Caco-2 (cell line): ENCODE measurements at regions not wholly inside any gene's neighbourhood (a gene's known extent, or its start where the extent isn't known, plus 50 kb on each side); places are given as distances from the start of the nearest gene placed in this dataset.

Experiments used
- BruUV-seq: library from RNA; stranded (reverse); fragments of 400-500 nt; replicated peaks from 2 replicates; lab custom pipeline; 2021; lab: Mats Ljungman, UMichigan
- CTCF ChIA-PET: fragments of 300-600 bp; sonication (Branson Sonifier 250); formaldehyde crosslinking; loops from one replicate; lab custom pipeline; 2022; ENCODE audit warnings: antibody characterized with exemption; lab: Charles Lee
- POLR2A ChIA-PET: fragments of 300-600 bp; sonication (Branson Sonifier 250); formaldehyde crosslinking; loops from one replicate; lab custom pipeline; 2022; ENCODE audit warnings: antibody characterized with exemption; lab: Charles Lee
- DNase-seq, 2 experiments: peaks; one replicate each; pipeline versions ENCODE4 v3.0.0 to v3.0.0-alpha.2; 2020 to 2022
- H3K27me3 ChIP-seq: replicated peaks from 2 replicates; pipeline ENCODE4 v1.6.0; 2011; ENCODE audit warnings: low read length; ENCODE audit not compliant: control insufficient read depth, insufficient read depth
- H3K36me3 ChIP-seq: 2 replicates; pipeline ENCODE4 v1.5.1; 2011; ENCODE audit warnings: low read length; ENCODE audit not compliant: control insufficient read depth, insufficient read depth
- H3K4me1 ChIP-seq: fragments of 250-450 bp; sonication (Bioruptor Pico); 2 replicates; pipeline ENCODE4 v1.5.1; 2020; ENCODE audit warnings: mild to moderate bottlenecking
- H3K4me3 ChIP-seq: 2 replicates; pipeline ENCODE4 v1.5.1; 2011; ENCODE audit warnings: low read depth, mild to moderate bottlenecking, control low read depth, low read length
- H3K9me3 ChIP-seq: fragments of 250-450 bp; sonication (Bioruptor Pico); 2 replicates; pipeline ENCODE4 v1.5.1; 2020; ENCODE audit warnings: mild to moderate bottlenecking, moderate library complexity
- H3K27ac Mint-ChIP-seq: one replicate; pipeline ENCODE4 v1.8.0; 2022; ENCODE audit warnings: mixed read lengths; ENCODE audit not compliant: unreplicated experiment
- H3K27me3 Mint-ChIP-seq: one replicate; pipeline ENCODE4 v1.8.0; 2022; ENCODE audit warnings: mixed read lengths; ENCODE audit not compliant: insufficient read depth, unreplicated experiment
- H3K36me3 Mint-ChIP-seq: one replicate; pipeline ENCODE4 v1.8.0; 2022; ENCODE audit warnings: mild to moderate bottlenecking, mixed read lengths; ENCODE audit not compliant: insufficient read depth, unreplicated experiment
- H3K4me1 Mint-ChIP-seq: one replicate; pipeline ENCODE4 v1.8.0; 2022; ENCODE audit warnings: low read depth, mixed read lengths; ENCODE audit not compliant: unreplicated experiment
- H3K4me3 Mint-ChIP-seq: one replicate; pipeline ENCODE4 v1.8.0; 2022; ENCODE audit warnings: mild to moderate bottlenecking, moderate library complexity, mixed read lengths; ENCODE audit not compliant: unreplicated experiment
- H3K9me3 Mint-ChIP-seq: one replicate; pipeline ENCODE4 v1.8.0; 2022; ENCODE audit warnings: mixed read lengths; ENCODE audit not compliant: unreplicated experiment
- intact Hi-C: fragments of 100-400 bp; cut with micrococcal nuclease; formaldehyde crosslinking; loops from one replicate; pipeline ENCODE4 v1.10.0; 2022; ENCODE audit not compliant: unreplicated experiment
- TF ChIP-seq, protein P1 (sequence below), 2 experiments: fragments of 200-600 bp in 1 of 2; IDR thresholded peaks; 1 replicate in 1 of 2; 2 replicates in 1 of 2; pipeline versions ENCODE4 v1.5.1 to v1.8.0; 2011 to 2022; ENCODE audit warnings: antibody characterized with exemption in 1 of 2, control low read depth in 1 of 2, inconsistent platforms in 1 of 2, low read depth in 1 of 2, low read length in 1 of 2, mild to moderate bottlenecking in 1 of 2, moderate library complexity in 1 of 2; ENCODE audit not compliant: insufficient read depth in 1 of 2, severe bottlenecking in 1 of 2, unreplicated experiment in 1 of 2

DNA sequence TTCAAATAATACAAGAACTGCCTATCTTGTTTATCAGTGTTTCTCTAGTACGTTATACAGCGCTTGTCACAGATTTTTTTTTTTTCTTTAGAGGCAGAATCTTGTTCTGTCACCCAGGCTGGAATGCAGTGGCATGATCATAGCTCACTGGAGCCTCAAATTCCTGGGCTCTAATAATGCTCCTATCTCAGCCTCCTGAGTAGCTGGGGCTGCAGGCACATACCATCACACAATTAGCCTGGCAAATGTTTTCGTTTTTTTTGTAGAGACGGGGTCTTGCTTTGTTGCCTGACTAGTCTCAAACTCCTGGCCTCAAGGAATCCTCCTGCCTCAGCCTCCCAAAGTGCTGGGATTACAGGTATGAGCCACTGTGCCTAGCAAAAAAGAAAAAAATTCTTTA is 66.0 kb upstream of the FREM2 start:
- H3K9me3 ChIP-seq, result no peaks in the 10 kb centered on the region
- H3K27me3 Mint-ChIP-seq, result no peaks in the 10 kb centered on the region
- CTCF ChIA-PET, result no interaction called here
- no peak for DNase-seq
- no peaks in the 10 kb centered on the region for H3K36me3 ChIP-seq
- intact Hi-C loops, result no loop called here
- POLR2A ChIA-PET, result interaction anchor here (0.6 kb wide), 1 partner anchor 777 kb away, joined by 3 read pairs; no protein-coding TSS in a partner anchor
- BruUV-seq, result no TSS peak
- H3K4me3 ChIP-seq, result no peak overlapping the region
- H3K4me3 Mint-ChIP-seq, result no peak overlapping the region
- no peaks in the 10 kb centered on the region for H3K9me3 Mint-ChIP-seq
- TF ChIP-seq, protein P1, sequence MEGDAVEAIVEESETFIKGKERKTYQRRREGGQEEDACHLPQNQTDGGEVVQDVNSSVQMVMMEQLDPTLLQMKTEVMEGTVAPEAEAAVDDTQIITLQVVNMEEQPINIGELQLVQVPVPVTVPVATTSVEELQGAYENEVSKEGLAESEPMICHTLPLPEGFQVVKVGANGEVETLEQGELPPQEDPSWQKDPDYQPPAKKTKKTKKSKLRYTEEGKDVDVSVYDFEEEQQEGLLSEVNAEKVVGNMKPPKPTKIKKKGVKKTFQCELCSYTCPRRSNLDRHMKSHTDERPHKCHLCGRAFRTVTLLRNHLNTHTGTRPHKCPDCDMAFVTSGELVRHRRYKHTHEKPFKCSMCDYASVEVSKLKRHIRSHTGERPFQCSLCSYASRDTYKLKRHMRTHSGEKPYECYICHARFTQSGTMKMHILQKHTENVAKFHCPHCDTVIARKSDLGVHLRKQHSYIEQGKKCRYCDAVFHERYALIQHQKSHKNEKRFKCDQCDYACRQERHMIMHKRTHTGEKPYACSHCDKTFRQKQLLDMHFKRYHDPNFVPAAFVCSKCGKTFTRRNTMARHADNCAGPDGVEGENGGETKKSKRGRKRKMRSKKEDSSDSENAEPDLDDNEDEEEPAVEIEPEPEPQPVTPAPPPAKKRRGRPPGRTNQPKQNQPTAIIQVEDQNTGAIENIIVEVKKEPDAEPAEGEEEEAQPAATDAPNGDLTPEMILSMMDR (IDR thresholded peaks at IDR 0.05; ENCODE audit: insufficient read depth in 1 of 2, low read depth in 1 of 2, low read length in 1 of 2, severe bottlenecking in 1 of 2, unreplicated experiment in 1 of 2), result no peak
- no peaks in the 10 kb centered on the region for H3K4me1 Mint-ChIP-seq
- no peak overlapping the region for H3K27ac Mint-ChIP-seq
- H3K36me3 Mint-ChIP-seq, result no peaks in the 10 kb centered on the region
- H3K4me1 ChIP-seq, result peaks cover 16% of the 10 kb centered on the region
- H3K27me3 ChIP-seq, result no peaks in the 10 kb centered on the region

DNA sequence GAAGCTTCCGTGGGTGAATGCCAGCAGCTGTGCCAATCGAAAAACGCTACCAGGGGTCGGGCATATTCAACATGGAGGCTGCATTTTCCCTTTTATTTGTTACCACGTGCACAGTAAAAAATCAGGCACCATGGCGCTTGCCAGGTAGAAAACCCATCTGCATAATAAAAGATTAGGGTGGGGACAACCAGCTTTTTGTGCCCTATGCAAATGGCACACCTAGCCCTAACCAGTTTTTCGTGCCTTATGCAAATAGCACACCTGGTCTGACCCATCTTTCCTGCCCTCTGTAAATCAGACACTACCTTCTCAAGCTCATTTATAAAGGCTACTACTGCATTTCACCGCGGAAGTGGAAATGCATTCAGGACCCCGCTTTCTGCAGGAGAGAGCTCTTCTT is 62.1 kb upstream of the FREM2 start:
- H3K36me3 ChIP-seq, result no peaks in the 10 kb centered on the region
- BruUV-seq, result no TSS peak
- H3K27me3 ChIP-seq, result no peaks in the 10 kb centered on the region
- H3K4me1 Mint-ChIP-seq, result peaks cover 6% of the 10 kb centered on the region
- H3K9me3 Mint-ChIP-seq, result no peaks in the 10 kb centered on the region
- POLR2A ChIA-PET, result no interaction called here
- no peaks in the 10 kb centered on the region for H3K4me1 ChIP-seq
- H3K4me3 Mint-ChIP-seq, result no peak overlapping the region
- H3K36me3 Mint-ChIP-seq, result no peaks in the 10 kb centered on the region
- no peaks in the 10 kb centered on the region for H3K27me3 Mint-ChIP-seq
- H3K27ac Mint-ChIP-seq, result no peak overlapping the region
- DNase-seq, result no peak
- intact Hi-C loops, result no loop called here
- H3K9me3 ChIP-seq, result no peaks in the 10 kb centered on the region
- TF ChIP-seq, protein P1 (IDR thresholded peaks at IDR 0.05; ENCODE audit: insufficient read depth in 1 of 2, low read depth in 1 of 2, low read length in 1 of 2, severe bottlenecking in 1 of 2, unreplicated experiment in 1 of 2), result no peak
- H3K4me3 ChIP-seq, result no peak overlapping the region
- CTCF ChIA-PET, result no interaction called here

DNA sequence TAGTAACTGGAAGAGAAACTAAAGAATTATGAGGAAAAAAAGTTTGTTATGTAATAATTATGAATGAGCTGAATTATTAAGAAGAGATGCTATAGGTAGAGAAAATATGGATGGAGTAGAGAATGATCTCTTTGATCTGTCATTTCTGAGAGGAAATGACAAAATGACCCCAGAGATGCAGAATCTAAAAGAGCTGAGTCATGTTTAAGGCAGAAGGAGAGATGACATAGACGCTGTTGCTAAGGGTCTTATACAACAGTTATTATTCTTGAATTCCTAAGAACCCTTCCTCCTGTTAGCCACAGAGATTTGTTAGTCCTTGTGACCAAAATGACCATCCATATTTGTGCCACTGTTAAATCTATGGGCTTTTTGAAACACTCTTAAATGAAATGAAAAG is 58.3 kb upstream of the FREM2 start:
- Mint-ChIP-seq H3K36me3 (no peaks in the 10 kb centered on the region), H3K9me3 (no peaks in the 10 kb centered on the region), H3K4me1 (peaks cover 6% of the 10 kb centered on the region), H3K4me3 (no peak overlapping the region), H3K27me3 (no peaks in the 10 kb centered on the region), H3K27ac (no peak overlapping the region)
- Histone ChIP-seq H3K9me3 (no peaks in the 10 kb centered on the region), H3K4me3 (no peak overlapping the region), H3K4me1 (no peaks in the 10 kb centered on the region), H3K27me3 (no peaks in the 10 kb centered on the region), H3K36me3 (no peaks in the 10 kb centered on the region)
- intact Hi-C loops, result no loop called here
- no peak for DNase-seq
- TF ChIP-seq, protein P1 (IDR thresholded peaks at IDR 0.05; ENCODE audit: insufficient read depth in 1 of 2, low read depth in 1 of 2, low read length in 1 of 2, severe bottlenecking in 1 of 2, unreplicated experiment in 1 of 2), result no peak
- no TSS peak for BruUV-seq
- POLR2A ChIA-PET, result no interaction called here
- CTCF ChIA-PET, result interaction anchor here (1.1 kb wide), 1 partner anchor 46 kb away, joined by 3 read pairs; no protein-coding TSS in a partner anchor
